ENCODE measurements at regions not wholly inside any gene's neighbourhood (a gene's known extent, or its start where the extent isn't known, plus 50 kb on each side); places are given as distances from the start of the nearest gene placed in this dataset.

GRCh38 chr9:115978091-115978490, 175.5 kb upstream of the PAPPA start:
- no peak for TF ChIP-seq CTCF (IDR thresholded peaks at IDR 0.05; ENCODE audit: control insufficient read depth, insufficient read depth, low read depth, low read length, missing control alignments)
- DNase-seq (ENCODE audit: low read depth): no peak
- H3K4me3 ChIP-seq (ENCODE audit: control insufficient read depth, low read depth, low read length): no peak overlapping the region

DNA sequence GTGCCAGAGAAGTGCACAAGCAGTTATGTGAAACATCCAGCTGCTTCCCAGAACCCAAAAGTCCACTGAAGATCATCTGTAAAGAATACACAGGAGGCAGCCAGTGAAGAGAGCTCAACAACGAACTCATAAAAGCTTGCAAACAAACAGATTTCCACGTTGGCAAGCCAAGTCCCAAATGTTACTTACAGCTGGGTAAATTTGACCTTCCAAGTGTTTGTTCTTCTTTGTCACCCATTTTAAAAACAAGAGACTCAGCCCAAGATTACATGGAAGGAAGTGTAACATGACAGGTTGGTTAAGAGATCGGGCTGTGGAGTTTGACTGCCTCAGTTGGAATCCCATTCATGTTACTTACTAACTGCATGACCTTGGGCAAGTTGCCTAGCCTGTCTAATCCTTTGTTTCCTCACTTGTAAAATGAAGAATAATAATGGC, 174.9 kb upstream of the PAPPA start:
- no peak for DNase-seq (ENCODE audit: low read depth)
- no peak overlapping the region for H3K4me3 ChIP-seq (ENCODE audit: control insufficient read depth, low read depth, low read length)

GRCh38 chr9:115980054-115980453, 173.5 kb upstream of the PAPPA start:
- H3K4me3 ChIP-seq (ENCODE audit: control insufficient read depth, low read depth, low read length): no peak overlapping the region
- DNase-seq (ENCODE audit: low read depth): no peak
- TF ChIP-seq CTCF (IDR thresholded peaks at IDR 0.05; ENCODE audit: control insufficient read depth, insufficient read depth, low read depth, low read length, missing control alignments): no peak

More for the DNA sequence above, 174.9 kb upstream of the PAPPA start:
- TF ChIP-seq CTCF (IDR thresholded peaks at IDR 0.05; ENCODE audit: control insufficient read depth, insufficient read depth, low read depth, low read length, missing control alignments): no peak

- no peak overlapping the region for H3K4me3 ChIP-seq (ENCODE audit: control insufficient read depth, low read depth, low read length)
- no peak for TF ChIP-seq CTCF (IDR thresholded peaks at IDR 0.05; ENCODE audit: control insufficient read depth, insufficient read depth, low read depth, low read length, missing control alignments)
- DNase-seq (ENCODE audit: low read depth): no peak
Observed at GRCh38 chr9:115980502-115980901, 173.1 kb upstream of the PAPPA start.

GRCh38 chr9:115980976-115981375, 172.6 kb upstream of the PAPPA start:
- no peak overlapping the region for H3K4me3 ChIP-seq (ENCODE audit: control insufficient read depth, low read depth, low read length)
- DNase-seq (ENCODE audit: low read depth): no peak

GRCh38 chr9:115983366-115983765, 170.2 kb upstream of the PAPPA start:
- no peak for TF ChIP-seq CTCF (IDR thresholded peaks at IDR 0.05; ENCODE audit: control insufficient read depth, insufficient read depth, low read depth, low read length, missing control alignments)
- H3K4me3 ChIP-seq (ENCODE audit: control insufficient read depth, low read depth, low read length): no peak overlapping the region
- no peak for DNase-seq (ENCODE audit: low read depth)

More at GRCh38 chr9:115980976-115981375, 172.6 kb upstream of the PAPPA start:
- TF ChIP-seq CTCF (IDR thresholded peaks at IDR 0.05; ENCODE audit: control insufficient read depth, insufficient read depth, low read depth, low read length, missing control alignments): no peak

GRCh38 chr9:115985657-115986056, 167.9 kb upstream of the PAPPA start:
- no peak for TF ChIP-seq CTCF (IDR thresholded peaks at IDR 0.05; ENCODE audit: control insufficient read depth, insufficient read depth, low read depth, low read length, missing control alignments)
- H3K4me3 ChIP-seq (ENCODE audit: control insufficient read depth, low read depth, low read length): no peak overlapping the region
- no peak for DNase-seq (ENCODE audit: low read depth)

Measured in AG09309 (cell line).